Left hindlimb (tissue), 1 donor: ENCODE measurements at regions not wholly inside any gene's neighbourhood (a gene's known extent, or its start where the extent isn't known, plus 50 kb on each side); places are given as distances from the start of the nearest gene placed in this dataset.

Source experiments
- DNase-seq: peaks from one replicate; pipeline ENCODE4 v3.0.0-alpha.2; 2018

GRCh38 chr6:1113916-1114540, 197.9 kb upstream of the FOXQ1 start:
- no peak for DNase-seq

- no peak for DNase-seq
Measured at GRCh38 chr6:1111361-1111760, 200.5 kb upstream of the FOXQ1 start.

GRCh38 chr6:1110941-1111349, 201.0 kb upstream of the FOXQ1 start:
- no peak for DNase-seq

- DNase-seq, result no peak
Measured at GRCh38 chr6:1110164-1110563, 201.7 kb upstream of the FOXQ1 start.

- DNase-seq, result no peak
Measured at GRCh38 chr6:1109134-1109533, 202.8 kb upstream of the FOXQ1 start.

- DNase-seq, result no peak
Measured at GRCh38 chr6:1108198-1108597, 203.7 kb upstream of the FOXQ1 start.

GRCh38 chr6:1107578-1107977, 204.3 kb upstream of the FOXQ1 start:
- DNase-seq, result no peak

- DNase-seq, result no peak
Measured at GRCh38 chr6:1105833-1106400, 206.0 kb upstream of the FOXQ1 start.

- DNase-seq, result no peak
Measured at GRCh38 chr6:1104988-1105670, 206.8 kb upstream of the FOXQ1 start.

- DNase-seq, result no peak
Measured at GRCh38 chr6:1103945-1104623, 207.8 kb upstream of the FOXQ1 start.

GRCh38 chr6:1103021-1103420, 208.9 kb upstream of the FOXQ1 start:
- no peak for DNase-seq

GRCh38 chr6:1100269-1100668, 211.6 kb upstream of the FOXQ1 start:
- DNase-seq, result no peak

GRCh38 chr6:1099264-1099663, 212.6 kb upstream of the FOXQ1 start:
- no peak for DNase-seq

GRCh38 chr6:1096967-1097765, 214.7 kb upstream of the FOXQ1 start:
- DNase-seq, result no peak

GRCh38 chr6:1094306-1094705, 217.6 kb upstream of the FOXQ1 start:
- no peak for DNase-seq

GRCh38 chr6:1091900-1092299, 220.0 kb upstream of the FOXQ1 start:
- no peak for DNase-seq

GRCh38 chr6:1089859-1090258, 222.0 kb upstream of the FOXQ1 start:
- no peak for DNase-seq

- no peak for DNase-seq
Measured at GRCh38 chr6:1088492-1089001, 223.4 kb upstream of the FOXQ1 start.

- no peak for DNase-seq
Measured at GRCh38 chr6:1087154-1087843, 224.6 kb upstream of the FOXQ1 start.

- no peak for DNase-seq
Measured at GRCh38 chr6:1086446-1087153, 225.3 kb upstream of the FOXQ1 start.

GRCh38 chr6:1082285-1082935, 229.5 kb upstream of the FOXQ1 start:
- DNase-seq, result no peak
